Liver (tissue), 7 donors: ENCODE measurements at regions not wholly inside any gene's neighbourhood (a gene's known extent, or its start where the extent isn't known, plus 50 kb on each side); places are given as distances from the start of the nearest gene placed in this dataset.

Experiments
- DNase-seq: peaks from one replicate; pipeline ENCODE4 v3.0.0-alpha.2; 2017; ENCODE audit warnings: low spot score
- H3K27ac ChIP-seq, 2 donors: one replicate each; pipeline ENCODE4 v1.7.0; 2013; ENCODE audit warnings: inconsistent platforms in 2 of 2, low read length in 2 of 2, control low read depth in 1 of 2, low read depth in 1 of 2, mild to moderate bottlenecking in 1 of 2
- H3K27me3 ChIP-seq, 4 donors: one replicate each; pipeline versions ENCODE4 v1.6.1 to v1.7.0; 2013; ENCODE audit warnings: low read length in 3 of 4, inconsistent platforms in 1 of 4, mild to moderate bottlenecking in 1 of 4, moderate library complexity in 1 of 4; ENCODE audit not compliant: control insufficient read depth in 4 of 4, insufficient read depth in 4 of 4
- H3K36me3 ChIP-seq, 4 donors: one replicate each; pipeline versions ENCODE4 v1.6.1 to v1.7.0; 2013; ENCODE audit warnings: low read length in 3 of 4, mild to moderate bottlenecking in 3 of 4, low read depth in 1 of 4, moderate library complexity in 1 of 4; ENCODE audit not compliant: control insufficient read depth in 4 of 4, insufficient read depth in 3 of 4
- H3K4me1 ChIP-seq, 4 donors: one replicate each; pipeline versions ENCODE4 v1.6.1 to v1.7.0; 2013; ENCODE audit warnings: low read length in 3 of 4, mild to moderate bottlenecking in 3 of 4, moderate library complexity in 1 of 4; ENCODE audit not compliant: control insufficient read depth in 4 of 4, insufficient read depth in 4 of 4
- H3K4me3 ChIP-seq, 3 donors: one replicate each; pipeline versions ENCODE4 v1.6.1 to v1.7.0; 2013; ENCODE audit warnings: low read length in 3 of 3, control low read depth in 1 of 3, low read depth in 1 of 3, mild to moderate bottlenecking in 1 of 3
- H3K9ac ChIP-seq, 2 donors: one replicate each; pipeline ENCODE4 v1.7.0; 2013; ENCODE audit warnings: low read length in 2 of 2, mild to moderate bottlenecking in 2 of 2, moderate library complexity in 2 of 2, control low read depth in 1 of 2, low read depth in 1 of 2
- H3K9me3 ChIP-seq, 4 donors: one replicate each; pipeline versions ENCODE4 v1.6.1 to v1.7.0; 2013; ENCODE audit warnings: low read length in 3 of 4; ENCODE audit not compliant: control insufficient read depth in 4 of 4
- EGR1 ChIP-seq, 2 donors: IDR thresholded peaks; 2 replicates each; pipeline ENCODE4 v1.6.1; 2016 to 2018; ENCODE audit warnings: antibody characterized with exemption in 2 of 2, low read depth in 2 of 2
- FOXA1 ChIP-seq: IDR thresholded peaks from 2 replicates; pipeline ENCODE4 v1.6.1; 2016; ENCODE audit warnings: antibody characterized with exemption
- FOXA2 ChIP-seq: IDR thresholded peaks from 2 replicates; pipeline ENCODE4 v1.6.1; 2016; ENCODE audit warnings: antibody characterized with exemption
- GABPA ChIP-seq, 2 donors: IDR thresholded peaks in 1 of 2; conservative IDR thresholded peaks in 1 of 2; 2 replicates each; pipeline ENCODE4 v1.6.1; 2016; ENCODE audit warnings: antibody characterized with exemption in 2 of 2, mild to moderate bottlenecking in 1 of 2, moderate library complexity in 1 of 2
- HNF4A ChIP-seq, 2 donors: conservative IDR thresholded peaks; 2 replicates each; pipeline ENCODE4 v1.6.1; 2016; ENCODE audit warnings: antibody characterized with exemption in 2 of 2, mild to moderate bottlenecking in 2 of 2
- HNF4G ChIP-seq: IDR thresholded peaks from 2 replicates; pipeline ENCODE4 v1.6.1; 2016; ENCODE audit warnings: antibody characterized with exemption
- JUND ChIP-seq, 2 donors: IDR thresholded peaks; 2 replicates each; pipeline ENCODE4 v1.6.1; 2016; ENCODE audit warnings: antibody characterized with exemption in 2 of 2
- NR2F2 ChIP-seq: IDR thresholded peaks from 2 replicates; pipeline ENCODE4 v1.6.1; 2016; ENCODE audit warnings: antibody characterized with exemption
- RAD21 ChIP-seq, 2 donors: IDR thresholded peaks; 2 replicates each; pipeline ENCODE4 v1.6.1; 2016; ENCODE audit warnings: antibody characterized with exemption in 2 of 2, mild to moderate bottlenecking in 2 of 2
- REST ChIP-seq: IDR thresholded peaks from 2 replicates; pipeline ENCODE4 v1.6.1; 2016; ENCODE audit warnings: antibody characterized with exemption, mild to moderate bottlenecking
- SP1 ChIP-seq: IDR thresholded peaks from 2 replicates; pipeline ENCODE4 v1.6.1; 2018; ENCODE audit warnings: antibody characterized with exemption, mild to moderate bottlenecking
- TAF1 ChIP-seq: conservative IDR thresholded peaks from 2 replicates; pipeline ENCODE4 v1.6.1; 2016; ENCODE audit warnings: antibody characterized with exemption, mild to moderate bottlenecking
- YY1 ChIP-seq: IDR thresholded peaks from 2 replicates; pipeline ENCODE4 v1.6.1; 2016; ENCODE audit warnings: antibody characterized with exemption, mild to moderate bottlenecking
- WGBS: extraction: QIAGEN DNeasy Blood & Tissue Kit; methylation state at CpG from one replicate; pipeline ENCODE4 v1.1.7; 2013; 5-methylcytosine and 5-hydroxymethylcytosine counted together
- TF ChIP-seq, protein P1 (sequence below): IDR thresholded peaks from 2 replicates; pipeline ENCODE4 v1.6.1; 2016; ENCODE audit warnings: antibody characterized with exemption
- donor health status: healthy.
- donor health status: healthy.
- donor health status: healthy.
- donor health status: healthy.

GRCh38 chr7:42614636-42615035, 297.2 kb downstream of the C7orf25 start (continued):
- TF ChIP-seq FOXA1 (no peak), RAD21 (IDR thresholded peaks at IDR 0.05) (no peak)

GRCh38 chr7:42611961-42612360, 299.9 kb downstream of the C7orf25 start:
- Histone ChIP-seq H3K27me3 (peaks cover 0 to 2% (median 0%) of the 10 kb centered on the region in 4 donors), H3K9ac (no peak overlapping the region), H3K36me3 (no peaks in the 10 kb centered on the region), H3K9me3 (no peaks in the 10 kb centered on the region), H3K4me1 (no peaks in the 10 kb centered on the region), H3K27ac (no peak overlapping the region), H3K4me3 (no peak overlapping the region)
- TF ChIP-seq SP1 (no peak), FOXA1 (no peak), RAD21 (IDR thresholded peaks at IDR 0.05) (no peak), JUND (IDR thresholded peaks at IDR 0.05) (no peak), TAF1 (no peak), NR2F2 (no peak), HNF4A (conservative IDR thresholded peaks at IDR 0.05) (no peak), GABPA (IDR thresholded peaks at IDR 0.05 in 1 of 2, conservative IDR thresholded peaks at IDR 0.05 in 1 of 2) (no peak), EGR1 (IDR thresholded peaks at IDR 0.05; ENCODE audit: low read depth in 2 of 2) (no peak), YY1 (no peak), FOXA2 (no peak), REST (no peak), HNF4G (no peak)
- TF ChIP-seq, protein P1, sequence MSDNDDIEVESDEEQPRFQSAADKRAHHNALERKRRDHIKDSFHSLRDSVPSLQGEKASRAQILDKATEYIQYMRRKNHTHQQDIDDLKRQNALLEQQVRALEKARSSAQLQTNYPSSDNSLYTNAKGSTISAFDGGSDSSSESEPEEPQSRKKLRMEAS = no peak
- DNase-seq = no peak
- 49% methylated on average over 1 of the region's 1 CpG for WGBS

GRCh38 chr7:42611289-42611928, 300.5 kb downstream of the C7orf25 start:
- 71% methylated on average over 7 of the region's 7 CpGs for WGBS
- no peak overlapping the region for H3K4me3 ChIP-seq
- peaks cover 0 to 3% (median 0%) of the 10 kb centered on the region in 4 donors for H3K27me3 ChIP-seq
- no peaks in the 10 kb centered on the region for H3K36me3 ChIP-seq
- H3K27ac ChIP-seq = no peak overlapping the region
- no peaks in the 10 kb centered on the region for H3K9me3 ChIP-seq
- DNase-seq = no peak
- no peak overlapping the region for H3K9ac ChIP-seq
- no peak for TF ChIP-seq NR2F2
- no peak for TF ChIP-seq YY1
- no peak for TF ChIP-seq GABPA (IDR thresholded peaks at IDR 0.05 in 1 of 2, conservative IDR thresholded peaks at IDR 0.05 in 1 of 2)
- no peak for TF ChIP-seq FOXA2
- H3K4me1 ChIP-seq = no peaks in the 10 kb centered on the region
